SK-N-SH treated with all-trans-retinoic acid at 6 μM for 48 hours (cell line): ENCODE measurements at regions not wholly inside any gene's neighbourhood (a gene's known extent, or its start where the extent isn't known, plus 50 kb on each side); places are given as distances from the start of the nearest gene placed in this dataset.

Source experiments
- ATAC-seq: fragments of 200-7000 bp; cut with Tn5 transposase; 3 replicates; pipeline ENCODE4 v1.9.1; 2020; ENCODE audit warnings: mild to moderate bottlenecking, moderate library complexity
- ARNTL ChIP-seq: fragments of 450-650 bp; formaldehyde crosslinking; IDR thresholded peaks from 2 replicates; pipeline ENCODE4 v1.5.0; 2020; ENCODE audit warnings: low read depth, mild to moderate bottlenecking, moderate library complexity, borderline replicate concordance
- BACH2 ChIP-seq: fragments of 250-450 bp; sonication (Bioruptor Pico); IDR thresholded peaks from 2 replicates; pipeline ENCODE4 v1.9.0; 2021; ENCODE audit warnings: mild to moderate bottlenecking, borderline replicate concordance
- CSDC2 ChIP-seq: fragments of 250-450 bp; sonication (Bioruptor Pico); IDR thresholded peaks from 2 replicates; pipeline ENCODE4 v1.5.0; 2020; ENCODE audit warnings: mild to moderate bottlenecking, moderate library complexity
- CSRNP3 ChIP-seq: fragments of 250-450 bp; sonication (Bioruptor Pico); IDR thresholded peaks from 2 replicates; pipeline ENCODE4 v1.5.1; 2021; ENCODE audit warnings: mild to moderate bottlenecking, moderate library complexity
- ESRRG ChIP-seq: fragments of 250-450 bp; sonication (Bioruptor Pico); IDR thresholded peaks from 2 replicates; pipeline ENCODE4 v1.6.1; 2021; ENCODE audit warnings: mild to moderate bottlenecking
- GLIS3 ChIP-seq: fragments of 250-450 bp; sonication (Bioruptor Pico); IDR thresholded peaks from 2 replicates; pipeline ENCODE4 v1.5.0; 2020; ENCODE audit warnings: mild to moderate bottlenecking, moderate library complexity
- ISL1 ChIP-seq: fragments of 250-450 bp; sonication (Bioruptor Pico); IDR thresholded peaks from 2 replicates; pipeline ENCODE4 v2.1.2; 2022; ENCODE audit warnings: mild to moderate bottlenecking, moderate library complexity
- OSR1 ChIP-seq: fragments of 250-450 bp; sonication (Bioruptor Pico); IDR thresholded peaks from 2 replicates; pipeline ENCODE4 v1.8.0; 2022; ENCODE audit warnings: moderate library complexity, mild to moderate bottlenecking, inconsistent platforms
- PATZ1 ChIP-seq: fragments of 250-450 bp; sonication (Bioruptor Pico); IDR thresholded peaks from 2 replicates; pipeline ENCODE4 v1.8.0; 2020; ENCODE audit warnings: mild to moderate bottlenecking, moderate library complexity, borderline replicate concordance
- POU6F1 ChIP-seq: fragments of 250-450 bp; sonication (Bioruptor Pico); IDR thresholded peaks from 2 replicates; pipeline ENCODE4 v1.8.0; 2021; ENCODE audit warnings: low read depth, mild to moderate bottlenecking, moderate library complexity, borderline replicate concordance
- PPARA ChIP-seq: fragments of 250-450 bp; sonication (Bioruptor Pico); IDR thresholded peaks from 2 replicates; pipeline ENCODE4 v1.5.0; 2020; ENCODE audit warnings: mild to moderate bottlenecking, borderline replicate concordance
- RARB ChIP-seq: fragments of 250-450 bp; sonication (Bioruptor Pico); IDR thresholded peaks from 2 replicates; pipeline ENCODE4 v1.8.0; 2021; ENCODE audit warnings: mild to moderate bottlenecking, moderate library complexity
- SNAI2 ChIP-seq: fragments of 250-450 bp; sonication (Bioruptor Pico); IDR thresholded peaks from 2 replicates; pipeline ENCODE4 v1.5.0; 2020; ENCODE audit warnings: mild to moderate bottlenecking, moderate library complexity
- TOX ChIP-seq: fragments of 250-450 bp; sonication (Bioruptor Pico); IDR thresholded peaks from 2 replicates; pipeline ENCODE4 v1.8.0; 2021; ENCODE audit warnings: mild to moderate bottlenecking, moderate library complexity, borderline replicate concordance
- TSHZ2 ChIP-seq: fragments of 250-450 bp; sonication (Bioruptor Pico); IDR thresholded peaks from 2 replicates; pipeline ENCODE4 v1.5.0; 2020; ENCODE audit warnings: mild to moderate bottlenecking, moderate library complexity
- ZC3H10 ChIP-seq: fragments of 250-450 bp; sonication (Bioruptor Pico); IDR thresholded peaks from 2 replicates; pipeline ENCODE4 v1.5.1; 2021; ENCODE audit warnings: mild to moderate bottlenecking, moderate library complexity
- ZFP3 ChIP-seq: fragments of 250-450 bp; sonication (Bioruptor Pico); IDR thresholded peaks from 2 replicates; pipeline ENCODE4 v1.5.0; 2020; ENCODE audit warnings: mild to moderate bottlenecking, moderate library complexity
- ZFP30 ChIP-seq: fragments of 450-650 bp; formaldehyde crosslinking; IDR thresholded peaks from 2 replicates; pipeline ENCODE4 v1.5.0; 2022; ENCODE audit warnings: mild to moderate bottlenecking, moderate library complexity
- ZNF70 ChIP-seq: fragments of 450-650 bp; formaldehyde crosslinking; IDR thresholded peaks from 2 replicates; pipeline ENCODE4 v1.5.0; 2020; ENCODE audit warnings: mild to moderate bottlenecking, moderate library complexity
- ZNF8 ChIP-seq: fragments of 450-650 bp; formaldehyde crosslinking; IDR thresholded peaks from 2 replicates; pipeline ENCODE4 v1.5.0; 2020; ENCODE audit warnings: mild to moderate bottlenecking, moderate library complexity

- TF ChIP-seq ESRRG (CRISPR knock-in tag) (no peak), SNAI2 (CRISPR knock-in tag) (no peak), TSHZ2 (CRISPR knock-in tag) (no peak), OSR1 (CRISPR knock-in tag) (no peak), ISL1 (CRISPR knock-in tag) (no peak), ZNF70 (CRISPR knock-in tag) (no peak), POU6F1 (CRISPR knock-in tag) (no peak), ZC3H10 (CRISPR knock-in tag) (no peak), CSDC2 (CRISPR knock-in tag) (no peak), TOX (CRISPR knock-in tag) (no peak), PATZ1 (CRISPR knock-in tag) (no peak), ARNTL (CRISPR knock-in tag) (no peak), CSRNP3 (CRISPR knock-in tag) (no peak), ZNF8 (CRISPR knock-in tag) (no peak), PPARA (CRISPR knock-in tag) (no peak), ZFP30 (CRISPR knock-in tag) (no peak), GLIS3 (CRISPR knock-in tag) (no peak), RARB (CRISPR knock-in tag) (no peak), BACH2 (CRISPR knock-in tag) (no peak)
- no peak for ATAC-seq
Observed at GRCh38 chrX:1870421-1870820, 255.6 kb downstream of the ASMT start.

GRCh38 chrX:1871887-1872286, 257.0 kb downstream of the ASMT start:
- TF ChIP-seq GLIS3 (CRISPR knock-in tag) (no peak), POU6F1 (CRISPR knock-in tag) (no peak), CSDC2 (CRISPR knock-in tag) (no peak), BACH2 (CRISPR knock-in tag) (no peak), ZC3H10 (CRISPR knock-in tag) (no peak), TOX (CRISPR knock-in tag) (no peak), ZFP30 (CRISPR knock-in tag) (no peak), RARB (CRISPR knock-in tag) (no peak), ZFP3 (CRISPR knock-in tag) (no peak), ISL1 (CRISPR knock-in tag) (no peak), SNAI2 (CRISPR knock-in tag) (no peak)
- TF ChIP-seq, all 23 proteins: peak for 0
- ATAC-seq = no peak

- ATAC-seq = no peak
- no peak for TF ChIP-seq TSHZ2 (CRISPR knock-in tag)
- TF ChIP-seq, all 23 proteins: peak for 0
Observed at GRCh38 chrX:1873671-1874070, 258.8 kb downstream of the ASMT start.
